MCF 10A (cell line): ENCODE measurements at regions not wholly inside any gene's neighbourhood (a gene's known extent, or its start where the extent isn't known, plus 50 kb on each side); places are given as distances from the start of the nearest gene placed in this dataset.

Experiments
- BruUV-seq: library from RNA; stranded (reverse); fragments of 400-500 nt; replicated peaks from 2 replicates; lab custom pipeline; 2021; lab: Mats Ljungman, UMichigan
- CTCF ChIA-PET: fragments of 300-600 bp; sonication (Branson Sonifier 250); formaldehyde crosslinking; extraction: SDS; loops from one replicate; lab custom pipeline; 2021; ENCODE audit warnings: antibody characterized with exemption, inconsistent platforms; lab: Yijun Ruan, JAX
- POLR2A ChIA-PET: fragments of 300-600, 350-650 bp; sonication (Branson Sonifier 250); formaldehyde crosslinking; extraction: SDS; loops from one replicate; lab custom pipeline; 2020; ENCODE audit warnings: antibody characterized with exemption, inconsistent platforms; lab: Yijun Ruan, JAX
- DNase-seq: peaks from one replicate; pipeline ENCODE4 v3.0.0-alpha.2; 2018; ENCODE audit not compliant: unreplicated experiment
- H3K27ac Mint-ChIP-seq: one replicate; pipeline ENCODE4 v1.8.0; 2022; ENCODE audit warnings: mild to moderate bottlenecking, low read depth, mixed read lengths; ENCODE audit not compliant: unreplicated experiment
- H3K27me3 Mint-ChIP-seq: one replicate; pipeline ENCODE4 v1.8.0; 2022; ENCODE audit warnings: mixed read lengths; ENCODE audit not compliant: insufficient read depth, unreplicated experiment
- H3K36me3 Mint-ChIP-seq: one replicate; pipeline ENCODE4 v1.8.0; 2022; ENCODE audit warnings: mild to moderate bottlenecking, moderate library complexity, mixed read lengths; ENCODE audit not compliant: insufficient read depth, unreplicated experiment
- H3K4me1 Mint-ChIP-seq: one replicate; pipeline ENCODE4 v1.8.0; 2022; ENCODE audit warnings: mixed read lengths; ENCODE audit not compliant: insufficient read depth, unreplicated experiment
- H3K4me3 Mint-ChIP-seq: one replicate; pipeline ENCODE4 v1.8.0; 2022; ENCODE audit warnings: mild to moderate bottlenecking, moderate library complexity, mixed read lengths; ENCODE audit not compliant: unreplicated experiment
- H3K9me3 Mint-ChIP-seq: one replicate; pipeline ENCODE4 v1.8.0; 2022; ENCODE audit warnings: mixed read lengths; ENCODE audit not compliant: unreplicated experiment
- intact Hi-C: fragments of 100-400 bp; cut with micrococcal nuclease; formaldehyde crosslinking; loops from 2 replicates; pipeline ENCODE4 v1.14.1; 2022
- TF ChIP-seq, protein P1 (sequence below): fragments of 200-600 bp; IDR thresholded peaks from one replicate; pipeline ENCODE4 v1.8.0; 2022; ENCODE audit warnings: antibody characterized with exemption, mild to moderate bottlenecking; ENCODE audit not compliant: unreplicated experiment

DNA sequence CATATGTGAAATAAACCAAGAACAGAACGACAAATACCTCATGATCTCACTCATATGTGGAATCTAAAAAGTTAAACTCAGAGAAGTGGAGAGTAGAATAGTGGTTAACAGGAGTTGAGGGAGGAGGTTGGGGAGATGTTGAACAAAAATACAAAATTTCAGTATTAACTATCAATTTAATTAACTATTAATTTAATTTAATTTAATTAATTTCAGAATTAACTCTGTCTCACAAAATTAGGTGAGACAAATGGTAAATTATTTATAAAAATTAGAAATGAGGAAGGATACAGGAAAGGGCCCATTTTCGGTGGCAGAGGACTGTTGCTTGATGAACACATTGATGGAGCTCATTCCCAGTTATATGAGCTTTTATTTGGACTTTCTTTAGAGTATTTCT is 166.0 kb upstream of the FAM83B start:
- Mint-ChIP-seq H3K36me3 (no peaks in the 10 kb centered on the region), H3K4me1 (peaks cover 5% of the 10 kb centered on the region), H3K27me3 (no peaks in the 10 kb centered on the region), H3K27ac (no peak overlapping the region), H3K4me3 (no peak overlapping the region), H3K9me3 (peaks cover 5% of the 10 kb centered on the region)
- no TSS peak for BruUV-seq
- ChIA-PET POLR2A (no interaction called here), CTCF (interaction anchor here (0.8 kb wide), 1 partner anchor 19 kb away, joined by 3 read pairs; no protein-coding TSS in a partner anchor)
- DNase-seq: no peak
- TF ChIP-seq, protein P1, sequence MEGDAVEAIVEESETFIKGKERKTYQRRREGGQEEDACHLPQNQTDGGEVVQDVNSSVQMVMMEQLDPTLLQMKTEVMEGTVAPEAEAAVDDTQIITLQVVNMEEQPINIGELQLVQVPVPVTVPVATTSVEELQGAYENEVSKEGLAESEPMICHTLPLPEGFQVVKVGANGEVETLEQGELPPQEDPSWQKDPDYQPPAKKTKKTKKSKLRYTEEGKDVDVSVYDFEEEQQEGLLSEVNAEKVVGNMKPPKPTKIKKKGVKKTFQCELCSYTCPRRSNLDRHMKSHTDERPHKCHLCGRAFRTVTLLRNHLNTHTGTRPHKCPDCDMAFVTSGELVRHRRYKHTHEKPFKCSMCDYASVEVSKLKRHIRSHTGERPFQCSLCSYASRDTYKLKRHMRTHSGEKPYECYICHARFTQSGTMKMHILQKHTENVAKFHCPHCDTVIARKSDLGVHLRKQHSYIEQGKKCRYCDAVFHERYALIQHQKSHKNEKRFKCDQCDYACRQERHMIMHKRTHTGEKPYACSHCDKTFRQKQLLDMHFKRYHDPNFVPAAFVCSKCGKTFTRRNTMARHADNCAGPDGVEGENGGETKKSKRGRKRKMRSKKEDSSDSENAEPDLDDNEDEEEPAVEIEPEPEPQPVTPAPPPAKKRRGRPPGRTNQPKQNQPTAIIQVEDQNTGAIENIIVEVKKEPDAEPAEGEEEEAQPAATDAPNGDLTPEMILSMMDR: no peak
- intact Hi-C loops: no loop called here

DNA sequence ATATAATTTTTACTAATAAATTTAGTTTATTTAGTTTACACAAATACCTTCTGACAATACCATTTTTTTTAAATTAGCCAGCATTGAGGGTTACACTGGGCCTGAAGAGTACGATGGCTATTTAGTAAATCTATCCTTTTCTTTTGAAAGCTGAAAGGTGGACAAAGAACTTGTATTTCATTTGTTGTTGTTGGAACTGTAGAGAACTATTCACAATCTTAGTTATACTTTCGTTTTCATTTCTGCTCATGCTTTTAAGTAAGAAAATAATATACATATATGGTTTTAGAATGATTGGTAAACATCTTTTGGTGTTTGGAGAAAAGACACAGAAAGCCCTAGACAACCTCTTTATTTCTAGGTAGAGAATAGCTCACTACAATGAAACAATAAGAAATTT is 165.3 kb upstream of the FAM83B start:
- Mint-ChIP-seq H3K9me3 (peaks cover 5% of the 10 kb centered on the region), H3K4me3 (no peak overlapping the region), H3K4me1 (peaks cover 5% of the 10 kb centered on the region), H3K36me3 (no peaks in the 10 kb centered on the region), H3K27ac (peak overlapping the region; percentile 9), H3K27me3 (no peaks in the 10 kb centered on the region)
- no TSS peak for BruUV-seq
- intact Hi-C loops: no loop called here
- ChIA-PET POLR2A (no interaction called here), CTCF (interaction anchor here (0.8 kb wide), 1 partner anchor 19 kb away, joined by 3 read pairs; no protein-coding TSS in a partner anchor)
- no peak for DNase-seq
- TF ChIP-seq, protein P1: no peak

DNA sequence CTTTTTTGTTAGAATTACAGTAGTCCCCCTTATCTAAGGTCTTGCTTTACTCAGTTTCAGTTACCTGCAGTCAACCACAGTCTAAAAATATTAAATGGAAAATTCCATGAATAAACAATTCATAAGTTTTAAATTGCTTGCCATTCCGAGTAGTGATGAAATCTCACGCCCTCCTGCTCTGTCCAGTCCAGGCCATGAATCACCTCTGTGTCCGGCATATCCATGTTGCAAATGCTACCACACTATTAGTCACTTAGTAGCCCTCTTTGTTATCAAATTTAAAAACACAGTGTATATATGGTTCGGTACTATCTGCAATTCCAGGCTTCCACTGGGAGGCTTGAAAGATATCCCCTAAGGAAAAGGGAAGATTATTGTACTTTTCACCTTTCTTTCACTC is 164.6 kb upstream of the FAM83B start:
- CTCF ChIA-PET: interaction anchor here (1.1 kb wide), 1 partner anchor 36 kb away, joined by 5 read pairs; no protein-coding TSS in a partner anchor
- peak; percentile 79 for DNase-seq

DNA sequence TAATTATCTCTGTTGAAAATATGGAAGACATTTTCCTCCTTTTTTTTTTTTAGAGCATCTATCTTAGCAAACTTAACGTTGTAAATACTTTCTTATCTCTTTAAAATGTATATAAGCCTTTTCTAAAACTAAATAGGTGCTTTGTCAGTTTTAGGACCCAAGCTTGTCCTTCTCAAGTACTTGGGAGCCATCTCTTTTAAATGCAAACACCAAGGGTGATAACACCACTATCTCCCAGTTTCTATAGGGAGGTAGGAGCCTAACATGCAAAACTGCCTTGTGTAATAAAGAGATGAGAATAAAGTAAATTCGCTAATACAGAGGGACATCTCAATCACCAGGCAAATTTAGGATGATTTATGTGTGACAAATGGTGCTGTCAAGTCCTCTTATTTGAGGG is 157.0 kb upstream of the FAM83B start:
- TF ChIP-seq, protein P1: no peak
- no peak for DNase-seq
- intact Hi-C loops: no loop called here
- H3K4me3 Mint-ChIP-seq: no peak overlapping the region
- H3K9me3 Mint-ChIP-seq: no peaks in the 10 kb centered on the region
- no peaks in the 10 kb centered on the region for H3K36me3 Mint-ChIP-seq
- no TSS peak for BruUV-seq
- H3K27me3 Mint-ChIP-seq: no peaks in the 10 kb centered on the region
- H3K27ac Mint-ChIP-seq: no peak overlapping the region
- ChIA-PET POLR2A (interaction anchor here (1.6 kb wide), 1 partner anchor 11 kb away, joined by 5 read pairs; no protein-coding TSS in a partner anchor), CTCF (interaction anchor here (0.6 kb wide), 1 partner anchor 28 kb away, joined by 4 read pairs; no protein-coding TSS in a partner anchor)
- no peaks in the 10 kb centered on the region for H3K4me1 Mint-ChIP-seq

More for the DNA sequence above, 164.6 kb upstream of the FAM83B start:
- POLR2A ChIA-PET: no interaction called here
- Mint-ChIP-seq H3K9me3 (peaks cover 5% of the 10 kb centered on the region), H3K27me3 (no peaks in the 10 kb centered on the region), H3K27ac (peak overlapping the region; percentile 9), H3K4me1 (peaks cover 5% of the 10 kb centered on the region), H3K36me3 (no peaks in the 10 kb centered on the region), H3K4me3 (no peak overlapping the region)
- intact Hi-C loops: no loop called here
- no TSS peak for BruUV-seq
- TF ChIP-seq, protein P1: no peak
